Osteoblast (primary cell): ENCODE measurements at regions not wholly inside any gene's neighbourhood (a gene's known extent, or its start where the extent isn't known, plus 50 kb on each side); places are given as distances from the start of the nearest gene placed in this dataset.

Experiments used
- DNase-seq: peaks from one replicate; pipeline ENCODE4 v3.0.0; 2011; ENCODE audit warnings: low spot score, mixed read lengths; ENCODE audit not compliant: insufficient read length; ENCODE audit errors: missing footprints
- H2AFZ ChIP-seq: 2 replicates; pipeline ENCODE4 v1.6.0; 2011; ENCODE audit warnings: mild to moderate bottlenecking, low read length
- H3K27ac ChIP-seq: 2 replicates; pipeline ENCODE4 v1.5.1; 2011; ENCODE audit warnings: mild to moderate bottlenecking, low read depth, low read length, moderate library complexity
- H3K27me3 ChIP-seq: 2 replicates; pipeline ENCODE4 v1.6.0; 2012; ENCODE audit warnings: mild to moderate bottlenecking, control low read depth, inconsistent platforms, low read length, moderate library complexity; ENCODE audit not compliant: insufficient read depth
- H3K36me3 ChIP-seq: 2 replicates; pipeline ENCODE4 v1.5.1; 2011; ENCODE audit warnings: mild to moderate bottlenecking, low read length, control low read depth, moderate library complexity; ENCODE audit not compliant: insufficient read depth
- H3K4me1 ChIP-seq: 2 replicates; pipeline ENCODE4 v1.5.1; 2011; ENCODE audit warnings: mild to moderate bottlenecking, low read length, control low read depth, moderate library complexity; ENCODE audit not compliant: insufficient read depth
- H3K4me2 ChIP-seq: 2 replicates; pipeline ENCODE4 v1.6.0; 2011; ENCODE audit warnings: mild to moderate bottlenecking, low read length; ENCODE audit not compliant: insufficient read depth
- H3K4me3 ChIP-seq: fragments of 200-600 bp; sonication (generic); 3 replicates; pipeline ENCODE4 v1.5.1; 2012; ENCODE audit warnings: mild to moderate bottlenecking, low read length, inconsistent platforms; ENCODE audit not compliant: insufficient read depth
- H3K79me2 ChIP-seq: 2 replicates; pipeline ENCODE4 v1.6.0; 2012; ENCODE audit warnings: mild to moderate bottlenecking, low read length, control low read depth, inconsistent platforms; ENCODE audit not compliant: insufficient read depth
- H3K9me3 ChIP-seq: 2 replicates; pipeline ENCODE4 v1.5.1; 2011; ENCODE audit warnings: low read depth, low read length, control low read depth
- H4K20me1 ChIP-seq: 2 replicates; pipeline ENCODE4 v1.6.0; 2012; ENCODE audit warnings: mild to moderate bottlenecking, low read length, control low read depth; ENCODE audit not compliant: insufficient read depth
- TF ChIP-seq, protein P1 (sequence below): IDR thresholded peaks from 2 replicates; pipeline ENCODE4 v1.5.1; 2011; ENCODE audit warnings: mild to moderate bottlenecking, low read depth, low read length, moderate library complexity; ENCODE audit errors: extremely low read depth

DNA sequence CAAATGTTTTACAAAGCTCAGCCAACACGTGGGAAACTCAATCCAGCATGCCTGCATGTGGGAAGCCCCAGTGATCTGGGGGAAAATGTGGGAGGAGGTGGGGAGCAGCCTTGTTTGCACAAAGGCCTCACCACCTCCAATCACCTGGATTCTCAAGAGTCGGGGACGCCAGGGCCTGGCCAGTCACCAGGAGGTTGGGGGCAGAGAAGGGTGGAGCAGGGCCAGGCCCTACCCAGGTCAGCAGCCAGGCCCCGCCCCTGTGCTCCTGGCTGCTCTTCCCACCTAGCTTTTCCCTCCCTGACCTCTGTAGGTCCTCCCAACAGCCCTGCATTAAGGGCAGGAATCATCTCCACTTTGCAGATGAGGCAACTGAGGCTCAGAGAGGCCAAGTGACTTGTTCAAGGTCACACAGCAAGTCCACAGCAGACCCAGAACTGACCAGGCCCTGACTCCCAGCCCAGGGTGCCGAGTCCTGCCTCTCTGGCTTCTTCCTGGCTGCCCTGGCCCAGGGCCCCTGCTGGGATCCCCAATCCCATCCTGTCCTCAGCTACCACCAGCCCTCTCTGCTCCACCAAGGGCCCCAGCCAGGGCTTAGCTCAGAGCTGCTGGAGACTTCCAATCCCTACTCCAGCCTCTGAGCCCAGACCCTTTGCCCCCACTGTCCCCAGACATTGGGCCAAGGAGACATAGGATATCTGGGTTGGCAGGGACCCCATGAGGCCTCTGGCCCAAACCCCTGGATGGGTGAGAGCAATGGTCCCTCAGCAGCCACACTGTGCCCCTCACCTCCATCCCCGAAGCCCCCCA lies 508.6 kb downstream of the PTPRU start:
- TF ChIP-seq, protein P1, sequence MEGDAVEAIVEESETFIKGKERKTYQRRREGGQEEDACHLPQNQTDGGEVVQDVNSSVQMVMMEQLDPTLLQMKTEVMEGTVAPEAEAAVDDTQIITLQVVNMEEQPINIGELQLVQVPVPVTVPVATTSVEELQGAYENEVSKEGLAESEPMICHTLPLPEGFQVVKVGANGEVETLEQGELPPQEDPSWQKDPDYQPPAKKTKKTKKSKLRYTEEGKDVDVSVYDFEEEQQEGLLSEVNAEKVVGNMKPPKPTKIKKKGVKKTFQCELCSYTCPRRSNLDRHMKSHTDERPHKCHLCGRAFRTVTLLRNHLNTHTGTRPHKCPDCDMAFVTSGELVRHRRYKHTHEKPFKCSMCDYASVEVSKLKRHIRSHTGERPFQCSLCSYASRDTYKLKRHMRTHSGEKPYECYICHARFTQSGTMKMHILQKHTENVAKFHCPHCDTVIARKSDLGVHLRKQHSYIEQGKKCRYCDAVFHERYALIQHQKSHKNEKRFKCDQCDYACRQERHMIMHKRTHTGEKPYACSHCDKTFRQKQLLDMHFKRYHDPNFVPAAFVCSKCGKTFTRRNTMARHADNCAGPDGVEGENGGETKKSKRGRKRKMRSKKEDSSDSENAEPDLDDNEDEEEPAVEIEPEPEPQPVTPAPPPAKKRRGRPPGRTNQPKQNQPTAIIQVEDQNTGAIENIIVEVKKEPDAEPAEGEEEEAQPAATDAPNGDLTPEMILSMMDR = no peak
- Histone ChIP-seq H3K36me3 (no peaks in the 10 kb centered on the region), H3K79me2 (no peaks in the 10 kb centered on the region), H3K27ac (no peak overlapping the region), H3K4me2 (no peak overlapping the region), H3K4me3 (no peak overlapping the region), H3K27me3 (peaks cover 12% of the 10 kb centered on the region), H2AFZ (no peak overlapping the region), H3K4me1 (no peaks in the 10 kb centered on the region), H3K9me3 (no peaks in the 10 kb centered on the region), H4K20me1 (no peaks in the 10 kb centered on the region)
- no peak for DNase-seq

DNA sequence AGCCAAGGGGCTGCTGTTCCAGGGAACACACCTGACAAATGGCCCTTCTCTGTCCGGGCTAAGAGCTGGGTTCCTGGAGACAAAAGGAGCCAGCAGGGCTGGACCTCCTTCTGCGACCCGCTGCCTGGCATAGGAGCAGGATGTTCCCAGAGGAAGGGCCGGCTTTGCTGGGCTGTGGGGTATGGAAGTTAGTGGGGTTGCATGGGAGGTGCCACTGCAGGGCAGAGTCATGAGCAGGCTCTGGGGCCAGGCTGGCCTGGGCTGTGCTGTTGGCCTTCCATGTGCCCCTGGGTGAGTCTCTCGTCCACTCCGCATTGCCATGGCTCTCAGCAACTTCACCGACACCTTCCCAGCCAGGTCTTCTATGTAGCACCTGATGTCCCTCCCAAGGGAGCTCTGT lies 507.6 kb downstream of the PTPRU start:
- Histone ChIP-seq H3K9me3 (no peaks in the 10 kb centered on the region), H3K79me2 (no peaks in the 10 kb centered on the region), H2AFZ (no peak overlapping the region), H3K27me3 (peaks cover 12% of the 10 kb centered on the region), H3K4me3 (no peak overlapping the region), H3K36me3 (no peaks in the 10 kb centered on the region), H3K4me2 (no peak overlapping the region), H3K27ac (no peak overlapping the region), H4K20me1 (no peaks in the 10 kb centered on the region), H3K4me1 (no peaks in the 10 kb centered on the region)
- TF ChIP-seq, protein P1 = no peak
- no peak for DNase-seq

DNA sequence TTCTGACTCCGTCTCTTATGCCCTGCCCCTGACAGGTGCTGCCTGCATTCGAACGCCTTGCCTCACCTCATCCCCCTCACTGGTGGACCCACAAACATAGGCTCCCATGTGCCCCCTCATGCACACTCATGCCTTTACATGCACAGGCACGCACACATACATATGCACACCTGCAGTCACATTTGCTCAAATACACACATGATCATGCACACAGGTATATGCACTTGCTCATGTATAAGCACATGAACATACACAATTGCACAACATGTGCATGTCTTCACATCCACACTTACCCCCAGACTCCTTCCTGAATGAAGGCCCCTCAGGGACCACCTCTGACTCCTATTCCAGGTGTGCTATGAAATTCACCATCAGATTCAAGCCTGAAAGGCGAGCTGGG lies 506.9 kb downstream of the PTPRU start:
- no peak overlapping the region for H2AFZ ChIP-seq
- no peak overlapping the region for H3K4me2 ChIP-seq
- H3K79me2 ChIP-seq = no peaks in the 10 kb centered on the region
- H3K4me3 ChIP-seq = no peak overlapping the region
- no peaks in the 10 kb centered on the region for H3K36me3 ChIP-seq
- TF ChIP-seq, protein P1 = no peak
- no peak overlapping the region for H3K27ac ChIP-seq
- DNase-seq = no peak
- no peaks in the 10 kb centered on the region for H4K20me1 ChIP-seq
- peaks cover 12% of the 10 kb centered on the region for H3K27me3 ChIP-seq
- no peaks in the 10 kb centered on the region for H3K4me1 ChIP-seq
- no peaks in the 10 kb centered on the region for H3K9me3 ChIP-seq

DNA sequence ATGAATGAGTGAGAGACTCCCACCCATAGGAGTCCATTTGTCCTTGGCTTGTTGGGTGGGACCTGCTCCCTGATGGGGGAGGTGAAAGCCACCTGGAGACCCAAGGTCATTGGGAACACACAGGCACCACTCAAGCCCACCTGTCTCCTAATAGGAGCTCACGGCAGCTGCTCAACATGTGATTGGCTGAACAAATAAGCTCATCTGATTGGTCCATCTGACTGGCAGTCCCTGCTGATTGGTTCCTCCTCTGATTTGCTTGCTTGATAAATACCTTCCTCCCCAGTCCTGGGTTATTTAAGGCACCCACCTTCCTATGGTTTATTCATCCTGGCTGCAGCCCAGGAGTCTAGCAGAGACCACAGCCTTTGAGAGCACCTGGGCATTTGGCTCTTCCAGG lies 502.9 kb downstream of the PTPRU start:
- H3K9me3 ChIP-seq = no peaks in the 10 kb centered on the region
- H3K36me3 ChIP-seq = no peaks in the 10 kb centered on the region
- H3K79me2 ChIP-seq = no peaks in the 10 kb centered on the region
- no peaks in the 10 kb centered on the region for H4K20me1 ChIP-seq
- H3K4me3 ChIP-seq = no peak overlapping the region
- no peak for DNase-seq
- H3K4me1 ChIP-seq = no peaks in the 10 kb centered on the region
- H3K27me3 ChIP-seq = peaks cover 6% of the 10 kb centered on the region
- TF ChIP-seq, protein P1 = no peak
- no peak overlapping the region for H3K27ac ChIP-seq
- H2AFZ ChIP-seq = no peak overlapping the region
- H3K4me2 ChIP-seq = no peak overlapping the region
